H1 (cell line): ENCODE measurements at regions not wholly inside any gene's neighbourhood (a gene's known extent, or its start where the extent isn't known, plus 50 kb on each side); places are given as distances from the start of the nearest gene placed in this dataset.

Experiments
- CTCF ChIA-PET: fragments of 300-600 bp; sonication (Branson Sonifier 250); formaldehyde crosslinking; loops from one replicate; lab custom pipeline; 2021; ENCODE audit not compliant: partially characterized antibody; lab: Charles Lee
- POLR2A ChIA-PET: fragments of 300-600 bp; sonication (Branson Sonifier 250); formaldehyde crosslinking; loops from one replicate; lab custom pipeline; 2021; ENCODE audit warnings: inconsistent platforms; ENCODE audit not compliant: partially characterized antibody; lab: Charles Lee
- DNase-seq, 2 experiments: peaks; one replicate each; pipeline versions ENCODE4 v3.0.0 to v3.0.0-alpha.2; 2010 to 2022; ENCODE audit warnings: low spot score in 2 of 2, low read depth in 1 of 2, mixed read lengths in 1 of 2
- FAIRE-seq: peaks from 2 replicates; lab custom pipeline; 2011; peaks lifted over from hg19 to GRCh38; lab: Jason Lieb, UNC
- H2AFZ ChIP-seq: 2 replicates; pipeline ENCODE4 v1.8.1; 2012; ENCODE audit warnings: low read length, inconsistent platforms
- H2AK5ac ChIP-seq: 2 replicates; pipeline ENCODE4 v1.6.1; 2013; ENCODE audit warnings: low read depth, low read length
- H2BK120ac ChIP-seq: replicated peaks from 2 replicates; pipeline ENCODE3; 2013; ENCODE audit warnings: low read depth, low read length, inconsistent platforms
- H2BK12ac ChIP-seq: 2 replicates; pipeline ENCODE4 v1.6.1; 2013; ENCODE audit warnings: low read depth, low read length
- H2BK15ac ChIP-seq: 2 replicates; pipeline ENCODE4 v1.6.1; 2013; ENCODE audit warnings: low read length
- H2BK20ac ChIP-seq: 2 replicates; pipeline ENCODE4 v1.6.1; 2013; ENCODE audit warnings: low read length
- H2BK5ac ChIP-seq: 2 replicates; pipeline ENCODE4 v1.6.1; 2013; ENCODE audit warnings: low read depth, low read length
- H3K14ac ChIP-seq: 2 replicates; pipeline ENCODE4 v1.6.1; 2013; ENCODE audit warnings: inconsistent platforms; ENCODE audit not compliant: insufficient read length
- H3K18ac ChIP-seq: 2 replicates; pipeline ENCODE4 v1.6.1; 2013; ENCODE audit warnings: low read length; ENCODE audit errors: extremely low read depth
- H3K23ac ChIP-seq: 2 replicates; pipeline ENCODE4 v1.6.1; 2013; ENCODE audit warnings: inconsistent platforms; ENCODE audit not compliant: insufficient read length
- H3K23me2 ChIP-seq: 2 replicates; pipeline ENCODE4 v1.6.1; 2013; ENCODE audit warnings: low read depth, low read length
- H3K27ac ChIP-seq: 2 replicates; pipeline ENCODE4 v1.6.1; 2011; ENCODE audit warnings: low read depth, low read length, inconsistent platforms
- H3K27me3 ChIP-seq, 4 experiments: replicated peaks in 1 of 4; 1 replicate in 1 of 4; 2 replicates in 3 of 4; pipeline versions ENCODE4 v1.6.1 to v1.8.1; 2011 to 2013; ENCODE audit warnings: low read length in 3 of 4, mild to moderate bottlenecking in 3 of 4, inconsistent platforms in 2 of 4, mixed read lengths in 2 of 4, moderate library complexity in 1 of 4; ENCODE audit not compliant: control insufficient read depth in 3 of 4, insufficient read depth in 3 of 4; ENCODE audit errors: extremely low read depth in 1 of 4
- H3K36me3 ChIP-seq, 4 experiments: 2 replicates each; pipeline versions ENCODE4 v1.6.1 to v1.8.1; 2011 to 2013; ENCODE audit warnings: mild to moderate bottlenecking in 4 of 4, low read length in 3 of 4, moderate library complexity in 2 of 4, control low read depth in 1 of 4, inconsistent platforms in 1 of 4; ENCODE audit not compliant: insufficient read depth in 4 of 4, control insufficient read depth in 2 of 4
- H3K4ac ChIP-seq: replicated peaks from 2 replicates; pipeline ENCODE3; 2013; ENCODE audit warnings: low read length, low read depth, mixed read lengths, inconsistent platforms; ENCODE audit not compliant: insufficient read length
- H3K4me1 ChIP-seq, 4 experiments: replicated peaks in 1 of 4; 1 replicate in 1 of 4; 2 replicates in 3 of 4; pipeline versions ENCODE4 v1.6.1 to v1.8.1; 2011 to 2013; ENCODE audit warnings: low read length in 3 of 4, inconsistent platforms in 2 of 4, mixed read lengths in 1 of 4; ENCODE audit not compliant: insufficient read depth in 4 of 4, control insufficient read depth in 3 of 4
- H3K4me2 ChIP-seq, 2 experiments: 2 replicates each; pipeline versions ENCODE4 v1.6.1 to v1.8.1; 2011 to 2013; ENCODE audit warnings: low read depth in 2 of 2, low read length in 2 of 2, control low read depth in 1 of 2, inconsistent platforms in 1 of 2, mild to moderate bottlenecking in 1 of 2; ENCODE audit not compliant: insufficient read depth in 1 of 2
- H3K4me3 ChIP-seq, 4 experiments: fragments of 200-600, 300-600 bp in 1 of 4; sonication (generic), shearing (Covaris generic), sonication (Bioruptor Twin) in 1 of 4; 2 replicates each; pipeline versions ENCODE4 v1.5.1 to v1.8.1; 2011 to 2016; ENCODE audit warnings: low read length in 4 of 4, low read depth in 3 of 4, control low read depth in 2 of 4, inconsistent platforms in 2 of 4, mild to moderate bottlenecking in 2 of 4, mixed read lengths in 1 of 4, moderate library complexity in 1 of 4; ENCODE audit not compliant: insufficient read depth in 2 of 4; ENCODE audit errors: extremely low read depth in 1 of 4
- H3K56ac ChIP-seq: replicated peaks from 2 replicates; pipeline ENCODE3; 2013; ENCODE audit warnings: low read depth, mild to moderate bottlenecking, mixed read lengths, low read length, inconsistent platforms; ENCODE audit not compliant: insufficient read length
- H3K79me1 ChIP-seq: 2 replicates; pipeline ENCODE4 v1.6.1; 2013; ENCODE audit warnings: low read depth, low read length, control low read depth
- H3K79me2 ChIP-seq, 2 experiments: 2 replicates each; pipeline versions ENCODE4 v1.6.1 to v1.8.1; 2012 to 2013; ENCODE audit warnings: low read length in 2 of 2, mild to moderate bottlenecking in 2 of 2, inconsistent platforms in 1 of 2; ENCODE audit not compliant: insufficient read depth in 2 of 2, control insufficient read depth in 1 of 2
- H3K9ac ChIP-seq, 4 experiments: replicated peaks in 1 of 4; 1 replicate in 1 of 4; 2 replicates in 3 of 4; pipeline versions ENCODE4 v1.6.1 to v1.8.1; 2011 to 2013; ENCODE audit warnings: low read depth in 3 of 4, low read length in 3 of 4, control low read depth in 2 of 4, mild to moderate bottlenecking in 2 of 4, moderate library complexity in 2 of 4, inconsistent platforms in 1 of 4; ENCODE audit errors: extremely low read depth in 1 of 4
- H3K9me3 ChIP-seq, 2 experiments: 2 replicates each; pipeline versions ENCODE4 v1.6.1 to v1.8.1; 2012 to 2013; ENCODE audit warnings: mild to moderate bottlenecking in 2 of 2, moderate library complexity in 2 of 2, control low read depth in 1 of 2, inconsistent platforms in 1 of 2, low read depth in 1 of 2, low read length in 1 of 2, mixed read lengths in 1 of 2; ENCODE audit not compliant: insufficient read depth in 2 of 2
- H4K20me1 ChIP-seq, 2 experiments: replicated peaks in 1 of 2; 2 replicates each; pipeline versions ENCODE3 to v1.8.1; 2011 to 2013; ENCODE audit warnings: inconsistent platforms in 2 of 2, low read length in 2 of 2, mild to moderate bottlenecking in 1 of 2; ENCODE audit not compliant: insufficient read depth in 2 of 2, control insufficient read depth in 1 of 2
- H4K5ac ChIP-seq: 2 replicates; pipeline ENCODE4 v1.6.1; 2013; ENCODE audit warnings: low read length, low read depth, mixed read lengths, inconsistent platforms; ENCODE audit not compliant: insufficient read length
- H4K8ac ChIP-seq: 2 replicates; pipeline ENCODE4 v1.8.0; 2013; ENCODE audit warnings: mild to moderate bottlenecking, moderate library complexity, low read length, inconsistent platforms; ENCODE audit not compliant: insufficient read depth; ENCODE audit errors: extremely low read depth
- H4K91ac ChIP-seq: replicated peaks from 2 replicates; pipeline ENCODE3; 2013; ENCODE audit warnings: low read length, mixed read lengths, inconsistent platforms; ENCODE audit not compliant: insufficient read length
- ASH2L ChIP-seq: fragments of 200-600, 300-600 bp; sonication (generic); IDR thresholded peaks from one replicate; pipeline ENCODE4 v1.7.1; 2017; ENCODE audit warnings: low read length
- CTBP2 ChIP-seq: IDR thresholded peaks from 2 replicates; pipeline ENCODE4 v1.7.0; 2011; ENCODE audit warnings: borderline replicate concordance, mild to moderate bottlenecking, moderate library complexity, mixed read lengths, low read length; ENCODE audit not compliant: insufficient read depth, insufficient read length
- CTCF ChIP-seq, 3 experiments: IDR thresholded peaks; 1 replicate in 2 of 3; 2 replicates in 1 of 3; pipeline versions ENCODE4 v1.5.1 to v1.6.1; 2011; ENCODE audit warnings: low read length in 3 of 3, mild to moderate bottlenecking in 3 of 3, inconsistent platforms in 2 of 3, low read depth in 1 of 3, moderate library complexity in 1 of 3; ENCODE audit not compliant: insufficient read depth in 1 of 3; ENCODE audit errors: control extremely low read depth in 1 of 3
- JUN ChIP-seq: IDR thresholded peaks from 2 replicates; pipeline ENCODE4 v1.6.1; 2011; ENCODE audit warnings: low read depth, mild to moderate bottlenecking, improper control_type of control experiment, low read length
- KDM5A ChIP-seq: fragments of 200-600 bp; IDR thresholded peaks from 2 replicates; pipeline ENCODE4 v1.7.1; 2012; ENCODE audit warnings: mild to moderate bottlenecking, low read length, inconsistent platforms, mixed read lengths
- RAD21 ChIP-seq, 2 experiments: IDR thresholded peaks in 1 of 2; conservative IDR thresholded peaks in 1 of 2; 2 replicates each; pipeline ENCODE4 v1.6.1; 2011; ENCODE audit warnings: low read depth in 2 of 2, low read length in 2 of 2, improper control_type of control experiment in 1 of 2, inconsistent platforms in 1 of 2, mild to moderate bottlenecking in 1 of 2, moderate library complexity in 1 of 2
- RXRA ChIP-seq: IDR thresholded peaks from 2 replicates; pipeline ENCODE4 v1.6.1; 2011; ENCODE audit warnings: low read depth, mild to moderate bottlenecking, low read length, moderate library complexity; ENCODE audit not compliant: insufficient read depth
- SIN3A ChIP-seq, 2 experiments: IDR thresholded peaks in 1 of 2; conservative IDR thresholded peaks in 1 of 2; 2 replicates each; pipeline ENCODE4 v1.6.1; 2011 to 2012; ENCODE audit warnings: low read length in 2 of 2, improper control_type of control experiment in 1 of 2, low read depth in 1 of 2, mild to moderate bottlenecking in 1 of 2
- SUZ12 ChIP-seq: fragments of 200-600 bp; sonication (generic); IDR thresholded peaks from 2 replicates; pipeline ENCODE4 v1.6.1; 2012; ENCODE audit warnings: mild to moderate bottlenecking, inconsistent platforms, low read length, moderate library complexity, mixed read lengths
- ZNF274 ChIP-seq: IDR thresholded peaks from 2 replicates; pipeline ENCODE4 v1.7.0; 2012; ENCODE audit warnings: low read length, borderline replicate concordance; ENCODE audit errors: extremely low read depth
- WGBS, 2 experiments: shearing (Covaris generic) in 1 of 2; methylation state at CpG; one replicate each; pipeline versions ENCODE4 v1.1.6 to v1.1.7; 2013 to 2015; ENCODE audit warnings: low lambda C conversion rate in 2 of 2, mixed read lengths in 2 of 2, inconsistent platforms in 1 of 2, low coverage in 1 of 2, missing lambda C conversion rate in 1 of 2; ENCODE audit not compliant: insufficient replicate concordance in 2 of 2, insufficient coverage in 1 of 2, insufficient read length in 1 of 2; ENCODE audit errors: extremely low coverage in 1 of 2, missing lambda C conversion rate in 1 of 2; 5-methylcytosine and 5-hydroxymethylcytosine counted together

- no peak for DNase-seq
- H3K79me1 ChIP-seq: no peaks in the 10 kb centered on the region
- no peak overlapping the region for H3K23ac ChIP-seq
- FAIRE-seq: no peak
- CTCF ChIA-PET: interaction anchor here (0.6 to 1.2 kb wide), 4 partner anchors 33 to 356 kb away, joined by 3 to 4 read pairs (median 4); no protein-coding TSS in a partner anchor
- no peak overlapping the region for H3K56ac ChIP-seq
- no peak overlapping the region for H2BK120ac ChIP-seq
- no peaks in the 10 kb centered on the region for H3K79me2 ChIP-seq
- no peak overlapping the region for H4K91ac ChIP-seq
- no peaks in the 10 kb centered on the region for H3K27me3 ChIP-seq
- WGBS, 2 experiments: 77% methylated on average over 18 of the region's 18 CpGs; no CpG with 5 or more reads in 1 of the 2 experiments
- H3K4me1 ChIP-seq: peaks cover 0 to 8% (median 1%) of the 10 kb centered on the region in 4 experiments; a peak in 4 of 7 replicates
- no peak overlapping the region for H2AK5ac ChIP-seq
- no peak overlapping the region for H3K4ac ChIP-seq
- H3K4me3 ChIP-seq: no peak overlapping the region
- H4K5ac ChIP-seq: no peak overlapping the region
- no peaks in the 10 kb centered on the region for H3K23me2 ChIP-seq
- no peak overlapping the region for H3K9ac ChIP-seq
- H3K36me3 ChIP-seq: no peaks in the 10 kb centered on the region
- no peak overlapping the region for H2BK5ac ChIP-seq
- POLR2A ChIA-PET: no interaction called here
- no peak overlapping the region for H2BK15ac ChIP-seq
- no peak overlapping the region; the same call in 1 of the 2 replicates for H3K18ac ChIP-seq
- H4K20me1 ChIP-seq: no peaks in the 10 kb centered on the region
- peak overlapping the region; percentile 80; the same call in 1 of the 2 replicates for H2BK20ac ChIP-seq
- no peak overlapping the region for H2BK12ac ChIP-seq
- H2AFZ ChIP-seq: peak overlapping the region; percentile 23; the same call in 1 of the 2 replicates
- H3K4me2 ChIP-seq: no peak overlapping the region
- H4K8ac ChIP-seq: peak overlapping the region; percentile 14; the same call in 1 of the 2 replicates
- H3K9me3 ChIP-seq: no peaks in the 10 kb centered on the region
- H3K27ac ChIP-seq: no peak overlapping the region
- H3K14ac ChIP-seq: no peak overlapping the region
- TF ChIP-seq CTCF (IDR thresholded peaks at IDR 0.05; ENCODE audit: control extremely low read depth in 1 of 3, insufficient read depth in 1 of 3, low read depth in 1 of 3, low read length in 3 of 3) (no peak), SIN3A (conservative IDR thresholded peaks at IDR 0.05 in 1 of 2, IDR thresholded peaks at IDR 0.05 in 1 of 2; ENCODE audit: low read depth in 1 of 2, low read length in 2 of 2) (no peak), ASH2L (no peak), SUZ12 (no peak), ZNF274 (no peak), CTBP2 (no peak), RXRA (no peak), JUN (no peak), RAD21 (IDR thresholded peaks at IDR 0.05 in 1 of 2, conservative IDR thresholded peaks at IDR 0.05 in 1 of 2; ENCODE audit: low read depth in 2 of 2, low read length in 2 of 2) (no peak), KDM5A (no peak)
Observed at GRCh38 chr14:99040052-99040451, 231.9 kb downstream of the BCL11B start.
